ENCODE measurements at regions not wholly inside any gene's neighbourhood (a gene's known extent, or its start where the extent isn't known, plus 50 kb on each side); places are given as distances from the start of the nearest gene placed in this dataset.

DNA sequence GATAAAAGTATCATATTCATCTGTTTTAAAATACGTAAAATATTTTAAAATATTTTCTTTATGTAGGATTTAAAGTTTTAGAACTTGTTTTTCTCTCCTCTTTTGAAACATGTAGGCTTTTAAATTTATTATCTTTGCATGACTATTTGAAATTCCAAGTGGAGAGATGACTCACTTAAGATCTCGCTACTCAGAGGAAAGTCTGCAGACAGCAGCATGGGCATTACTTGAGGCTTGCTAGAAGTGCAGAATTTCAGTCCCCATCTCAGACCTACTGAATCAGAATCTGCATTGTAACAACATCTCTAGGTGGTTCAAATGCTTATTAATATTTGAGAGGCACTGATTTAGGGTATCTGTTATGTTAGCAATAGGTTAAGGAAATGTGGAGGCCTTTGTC, 225.7 kb upstream of the ARX start:
- FAIRE-seq (no peak), DNase-seq (ENCODE audit: insufficient read length, low spot score) (no peak)

DNA sequence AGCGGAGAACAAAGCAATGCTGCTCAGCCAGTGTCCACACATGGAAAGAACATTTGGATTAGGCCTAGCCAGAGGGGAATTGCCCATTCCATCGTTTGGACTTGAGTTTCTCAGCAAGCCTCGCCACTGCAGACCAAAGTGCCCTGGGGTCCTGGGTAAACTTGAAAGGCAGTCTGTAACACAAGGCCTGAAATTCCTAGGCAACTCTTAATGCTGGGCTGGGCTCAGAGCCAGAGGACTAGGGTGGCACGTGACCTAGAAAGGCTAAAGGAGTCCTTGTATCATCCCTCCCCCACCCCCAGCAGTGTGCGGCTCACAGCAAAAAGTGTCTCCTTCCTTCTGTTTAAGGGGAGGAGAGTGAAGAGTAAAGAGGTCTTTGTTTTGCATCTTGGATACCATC, 210.4 kb upstream of the ARX start:
- FAIRE-seq (no peak), DNase-seq (ENCODE audit: insufficient read length, low spot score) (no peak)

DNA sequence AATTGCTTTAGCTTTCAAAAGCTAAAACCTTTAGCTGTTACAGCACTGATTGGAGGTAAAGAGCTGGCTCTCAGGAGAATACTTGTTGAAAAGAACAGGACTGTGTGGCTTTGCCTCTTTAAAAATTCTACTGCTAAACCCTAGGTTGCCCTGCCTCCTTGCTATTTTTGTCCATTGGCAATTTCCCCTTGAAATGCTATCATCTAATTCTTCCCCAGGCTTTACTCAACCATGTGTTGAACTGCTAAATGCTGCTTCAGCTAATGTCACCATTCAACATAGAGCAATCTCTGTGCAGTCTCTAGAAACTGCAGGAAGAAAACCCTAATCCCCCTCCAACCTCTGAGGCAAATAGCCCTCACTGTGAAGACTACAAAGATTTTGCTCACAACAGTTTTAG, 203.7 kb upstream of the ARX start:
- DNase-seq (ENCODE audit: insufficient read length, low spot score) (no peak), FAIRE-seq (no peak)

DNA sequence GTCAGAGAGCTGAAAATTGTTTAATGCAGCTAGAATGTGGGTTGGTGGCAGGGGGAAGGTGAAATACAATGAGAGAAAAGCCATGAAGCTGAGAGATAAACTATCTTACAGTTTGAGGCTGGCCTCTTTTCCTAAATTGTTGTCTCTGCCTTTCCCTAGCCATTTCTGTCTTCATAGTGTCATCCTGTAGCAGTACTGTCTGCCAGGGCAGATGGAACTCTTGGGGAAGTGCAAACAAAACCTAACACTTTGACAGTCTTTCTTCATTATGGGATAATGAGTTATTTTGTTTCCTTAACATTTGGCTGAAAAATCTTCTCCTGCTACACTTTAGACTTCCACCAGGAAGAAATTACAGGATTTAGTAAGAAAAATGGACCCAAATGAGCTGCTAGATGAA, 197.8 kb upstream of the ARX start:
- FAIRE-seq, result peak; percentile 37
- DNase-seq (ENCODE audit: insufficient read length, low spot score), result no peak

DNA sequence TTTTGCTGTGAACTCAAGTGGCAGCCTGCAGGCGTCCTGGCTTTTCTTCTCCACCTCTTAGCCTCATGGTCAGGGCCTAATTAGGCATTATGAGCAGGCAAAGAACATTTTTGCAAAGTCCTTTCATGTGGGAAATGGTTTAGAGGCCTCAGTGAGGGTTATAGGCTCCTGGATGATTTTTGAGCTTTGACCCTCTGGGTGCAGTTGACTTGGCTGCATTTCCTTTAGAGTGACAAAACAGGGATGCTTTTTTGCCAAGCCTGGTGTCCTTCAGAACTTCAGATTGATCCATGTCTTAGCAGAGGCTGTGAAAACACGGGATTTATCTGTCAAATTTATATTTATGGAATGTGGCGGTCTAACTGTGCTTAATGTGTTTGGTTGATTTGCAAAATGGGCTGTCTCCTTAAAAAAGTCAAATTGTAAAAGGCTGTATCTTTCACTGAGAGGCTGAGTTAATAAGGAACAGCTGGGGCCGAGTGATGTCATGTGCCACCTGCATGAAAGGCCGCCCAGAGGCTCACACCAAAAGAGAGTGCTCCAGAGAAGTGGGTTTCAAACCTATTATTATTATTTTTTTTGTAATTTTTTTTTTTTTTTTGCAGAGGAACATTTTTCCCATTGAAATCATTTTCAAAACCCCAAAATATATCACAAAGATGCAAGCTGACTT, 192.2 kb upstream of the ARX start:
- no peak for FAIRE-seq
- no peak for DNase-seq (ENCODE audit: insufficient read length, low spot score)

DNA sequence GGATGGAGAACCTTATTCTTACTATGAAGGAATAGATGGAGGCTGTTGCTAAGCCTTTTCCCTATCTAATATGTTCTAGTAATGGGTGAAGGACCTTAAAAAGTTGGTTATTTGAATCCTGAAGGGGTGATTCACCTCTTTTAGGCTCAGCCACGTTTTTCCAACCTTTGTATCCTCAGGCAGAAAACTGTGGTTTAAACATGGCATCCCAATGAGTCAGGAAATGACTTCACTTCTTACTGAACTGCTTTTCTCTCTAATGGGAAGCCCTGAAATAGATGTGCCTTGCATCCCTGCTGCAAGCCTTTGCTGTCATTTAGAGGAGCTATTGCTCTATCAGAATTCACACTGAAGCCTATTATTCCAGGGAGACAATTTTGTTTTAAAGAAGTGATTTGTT, 191.0 kb upstream of the ARX start:
- no peak for DNase-seq (ENCODE audit: insufficient read length, low spot score)
- FAIRE-seq, result no peak

DNA sequence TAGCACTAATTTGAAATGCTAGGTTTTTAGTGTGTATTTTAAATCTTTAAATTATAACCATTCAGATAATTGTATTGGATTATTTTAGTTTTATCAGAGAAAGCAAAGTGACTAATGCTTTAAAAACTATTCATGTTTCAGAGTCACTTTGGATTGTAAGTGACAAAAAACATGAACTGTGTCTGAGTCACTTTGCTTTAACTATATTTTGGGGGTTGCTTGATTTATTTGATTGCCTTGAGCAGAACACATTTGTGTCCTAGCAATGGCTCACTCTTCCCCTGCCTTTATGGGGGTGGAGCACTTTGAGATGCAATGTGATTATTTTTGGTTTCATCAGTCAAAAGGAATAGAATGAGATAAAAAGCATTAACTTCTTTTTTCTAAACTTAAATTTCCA, 188.4 kb upstream of the ARX start:
- FAIRE-seq (no peak), DNase-seq (ENCODE audit: insufficient read length, low spot score) (no peak)

DNA sequence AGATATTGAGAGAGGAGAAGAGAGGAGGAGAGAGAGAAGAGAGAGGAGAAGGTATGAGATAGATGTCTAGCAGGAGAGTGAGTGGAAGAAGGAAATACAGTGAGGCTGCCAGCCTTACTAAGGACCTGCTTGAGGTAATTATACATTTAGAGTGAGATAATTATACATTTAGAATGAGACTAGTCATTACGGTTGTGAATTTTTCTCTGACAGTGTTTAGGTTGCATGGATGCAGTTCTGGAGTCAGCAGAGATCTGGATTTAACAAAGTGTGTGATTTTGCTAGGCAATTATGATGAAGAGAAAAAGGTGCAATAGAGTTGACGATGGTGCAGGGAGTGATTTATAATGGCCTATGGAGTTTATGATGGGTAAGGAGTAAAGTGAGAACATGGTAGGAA, 187.1 kb upstream of the ARX start:
- FAIRE-seq, result peak; percentile 64

DNA sequence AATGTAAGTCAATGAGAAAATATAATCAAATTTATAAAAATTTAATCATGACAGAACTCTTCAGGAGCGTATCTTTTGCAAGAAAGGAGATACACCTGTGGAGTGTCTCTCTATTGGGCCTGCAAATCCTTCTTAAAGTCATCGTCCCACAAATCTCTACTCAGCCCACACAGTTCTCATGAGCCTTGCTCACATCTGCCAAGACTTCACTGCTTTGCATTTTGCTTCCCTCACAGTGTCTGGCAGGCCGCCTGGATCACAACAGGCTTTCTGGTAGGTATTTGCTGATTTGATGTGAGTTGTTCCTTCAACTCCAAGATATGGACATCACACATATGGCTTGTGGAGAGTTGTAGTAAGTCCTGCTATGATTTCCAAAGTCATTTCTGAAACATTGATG, 183.1 kb upstream of the ARX start:
- no peak for DNase-seq (ENCODE audit: insufficient read length, low spot score)
- FAIRE-seq, result no peak

More for the DNA sequence above, 187.1 kb upstream of the ARX start:
- no peak for DNase-seq (ENCODE audit: insufficient read length, low spot score)

DNA sequence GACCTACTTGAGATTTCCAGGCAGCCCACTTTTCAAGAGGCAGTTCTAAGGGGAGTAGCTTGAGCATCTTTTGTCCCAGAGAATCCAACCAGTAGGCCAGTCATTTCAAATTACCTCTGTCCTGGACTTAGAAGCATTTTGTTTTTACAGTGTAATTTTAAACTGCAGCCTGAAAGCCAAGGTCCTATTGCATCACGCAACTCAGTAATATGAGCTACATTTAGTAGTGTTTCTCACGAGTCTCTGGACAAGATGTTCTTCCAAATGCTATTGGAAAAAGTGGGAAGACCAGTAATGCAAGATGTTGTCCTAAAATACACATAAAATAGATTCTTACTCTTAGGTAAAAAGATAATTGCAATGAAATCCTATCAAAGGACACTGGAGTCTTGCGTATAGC, 182.5 kb upstream of the ARX start:
- DNase-seq (ENCODE audit: insufficient read length, low spot score), result no peak
- no peak for FAIRE-seq

DNA sequence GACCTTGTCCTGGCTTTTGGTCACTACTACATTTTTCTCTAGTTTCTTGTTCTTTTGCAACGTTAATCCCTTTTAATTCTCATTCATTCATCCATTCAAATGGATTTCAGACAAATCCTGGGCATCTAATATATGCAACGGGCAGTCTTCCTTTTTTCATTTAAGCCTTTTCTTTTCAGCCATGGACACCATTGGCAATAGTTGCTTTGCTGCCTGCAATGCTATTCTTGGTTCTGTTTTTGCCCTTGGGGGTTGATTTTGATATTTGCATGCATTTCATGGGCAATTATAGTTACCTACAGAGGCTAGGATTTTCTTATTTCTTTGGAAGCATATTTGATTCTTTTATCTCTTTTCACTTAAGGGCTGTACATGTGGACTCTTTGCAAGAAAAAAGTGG, 180.5 kb upstream of the ARX start:
- no peak for DNase-seq (ENCODE audit: insufficient read length, low spot score)
- FAIRE-seq, result no peak

DNA sequence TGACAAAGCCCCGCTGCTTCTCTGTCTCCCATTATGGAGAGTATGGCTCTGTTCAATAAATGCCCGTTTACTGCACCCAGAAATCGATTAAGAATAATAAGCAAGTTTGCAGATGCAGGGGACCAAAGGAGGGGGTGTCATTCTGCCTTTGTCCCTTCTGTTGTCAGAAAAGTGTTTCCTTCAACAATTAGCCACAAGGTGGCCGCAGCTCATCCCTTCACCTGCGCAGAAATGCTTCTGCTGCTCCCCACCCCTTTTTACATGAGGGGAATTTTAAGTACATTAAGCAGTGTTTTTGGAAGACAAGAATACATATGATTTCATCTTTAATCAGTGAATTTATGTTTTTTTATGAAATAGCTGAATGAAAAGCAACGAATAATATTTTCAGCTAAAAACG, 175.6 kb upstream of the ARX start:
- FAIRE-seq, result peak; percentile 37

DNA sequence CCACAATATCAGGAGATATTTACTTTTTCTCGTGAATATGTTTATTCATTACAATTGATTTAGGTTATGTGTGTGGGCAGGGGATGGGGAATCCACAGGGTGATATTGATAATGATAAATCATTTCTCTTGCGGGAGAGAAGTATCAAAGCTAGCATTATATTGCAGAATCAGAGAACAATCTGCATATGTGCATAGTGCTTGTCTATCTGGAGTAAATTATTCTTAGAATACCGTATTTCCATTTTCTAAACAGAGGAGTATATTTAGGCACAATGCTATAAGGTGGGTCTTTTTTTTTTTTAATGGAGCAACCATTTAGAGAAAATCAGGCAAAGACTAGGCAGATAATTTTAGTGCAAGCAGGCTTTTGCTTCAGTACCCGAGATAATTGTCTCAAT, 166.0 kb upstream of the ARX start:
- no peak for FAIRE-seq
- no peak for DNase-seq (ENCODE audit: insufficient read length, low spot score)

More for the DNA sequence above, 175.6 kb upstream of the ARX start:
- no peak for DNase-seq (ENCODE audit: insufficient read length, low spot score)

DNA sequence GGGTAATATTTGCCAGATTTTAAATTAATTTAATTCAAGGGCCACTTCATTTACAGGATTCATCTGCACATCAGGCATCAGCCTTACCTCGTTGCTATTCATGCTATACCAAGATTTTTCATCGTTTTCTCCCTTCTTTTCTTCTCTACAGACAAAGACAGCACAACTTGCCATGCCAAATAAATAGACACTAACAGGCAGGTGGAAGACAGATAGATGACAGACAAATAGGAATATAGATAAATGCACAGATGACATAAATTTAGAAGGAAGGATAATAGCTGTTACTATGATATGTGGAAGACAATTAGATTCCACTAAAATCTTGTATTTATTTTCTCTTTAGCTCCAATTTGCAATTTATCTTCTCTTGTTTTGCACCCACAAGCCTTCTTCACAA, 164.5 kb upstream of the ARX start:
- no peak for DNase-seq (ENCODE audit: insufficient read length, low spot score)
- no peak for FAIRE-seq

DNA sequence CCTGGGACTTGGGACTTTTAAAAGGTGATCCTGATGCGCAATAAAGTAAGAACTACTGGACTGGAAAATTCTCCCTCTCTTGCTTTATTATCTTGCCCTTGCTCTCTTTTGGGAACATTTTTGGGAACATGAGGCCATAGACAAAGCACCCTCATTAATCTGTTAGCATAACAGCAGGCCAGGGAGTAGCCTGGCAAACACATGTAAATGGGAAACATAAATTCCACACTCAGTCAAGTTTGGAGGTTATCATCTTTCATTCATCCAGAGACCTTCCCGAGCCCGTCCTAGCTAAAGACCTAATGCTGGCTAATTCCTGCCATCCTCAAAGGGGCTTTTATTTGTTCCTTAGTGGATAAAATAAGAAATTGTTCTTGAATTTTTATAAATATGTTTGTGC, 162.8 kb upstream of the ARX start:
- DNase-seq (ENCODE audit: insufficient read length, low spot score) (no peak), FAIRE-seq (no peak)

DNA sequence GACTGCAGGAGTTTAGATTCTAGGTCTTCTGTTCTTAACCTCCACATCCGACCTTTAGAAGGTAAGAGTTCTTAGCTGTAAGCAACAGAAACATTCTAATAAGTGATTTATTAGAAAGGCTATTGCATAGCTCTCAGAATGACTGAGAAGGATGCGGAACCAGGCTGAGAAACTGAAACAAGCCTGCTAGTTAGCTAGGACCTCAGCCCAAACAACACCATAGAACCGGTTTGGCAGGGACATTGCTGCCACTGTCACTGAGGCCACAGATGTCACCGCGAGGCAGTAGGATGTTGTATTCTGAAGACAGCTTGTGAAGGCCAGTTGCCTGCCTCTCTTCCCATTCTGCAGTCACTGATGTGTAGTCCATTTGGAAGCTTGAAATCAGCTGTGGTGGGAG, 160.0 kb upstream of the ARX start:
- FAIRE-seq, result peak; percentile 72
- no peak for DNase-seq (ENCODE audit: insufficient read length, low spot score)

DNA sequence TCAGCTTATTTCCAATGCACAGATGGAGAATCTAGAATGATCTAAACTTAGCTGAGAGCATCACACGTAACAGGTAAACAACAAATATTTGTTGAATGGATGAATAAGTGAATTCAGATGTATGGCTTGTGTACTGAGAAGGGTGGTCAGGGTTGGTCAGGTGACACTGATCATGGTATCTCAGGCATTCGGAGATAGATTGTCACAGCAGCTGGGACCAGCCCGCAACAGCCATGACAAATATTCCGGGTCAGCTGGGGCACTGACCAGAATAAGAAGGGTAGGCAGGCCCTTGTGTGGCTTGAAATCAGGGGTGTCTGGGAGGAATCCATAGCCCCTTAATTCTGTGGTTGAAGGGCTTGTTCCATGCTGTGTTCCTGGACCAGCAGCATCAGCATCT, 159.4 kb upstream of the ARX start:
- FAIRE-seq (no peak), DNase-seq (ENCODE audit: insufficient read length, low spot score) (no peak)

DNA sequence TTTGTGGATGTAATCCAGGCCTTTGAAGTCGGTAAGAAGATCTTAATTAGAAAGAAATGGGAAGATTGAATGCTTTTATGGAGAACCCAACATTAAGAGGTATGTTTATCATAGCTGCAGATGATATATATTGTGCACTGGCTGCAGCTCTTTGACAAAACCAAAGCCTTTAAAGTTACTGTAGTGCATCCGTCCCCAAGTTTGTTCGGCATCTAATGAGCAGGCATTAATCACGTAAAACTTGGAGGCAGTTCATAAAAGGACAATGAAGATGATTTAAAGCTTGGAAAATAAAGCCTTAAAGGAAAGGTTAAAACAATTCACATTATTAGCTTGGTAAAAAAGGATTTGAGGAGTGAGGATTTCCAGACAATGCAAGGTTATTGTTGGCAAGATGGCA, 150.8 kb upstream of the ARX start:
- FAIRE-seq (no peak), DNase-seq (ENCODE audit: insufficient read length, low spot score) (no peak)

DNA sequence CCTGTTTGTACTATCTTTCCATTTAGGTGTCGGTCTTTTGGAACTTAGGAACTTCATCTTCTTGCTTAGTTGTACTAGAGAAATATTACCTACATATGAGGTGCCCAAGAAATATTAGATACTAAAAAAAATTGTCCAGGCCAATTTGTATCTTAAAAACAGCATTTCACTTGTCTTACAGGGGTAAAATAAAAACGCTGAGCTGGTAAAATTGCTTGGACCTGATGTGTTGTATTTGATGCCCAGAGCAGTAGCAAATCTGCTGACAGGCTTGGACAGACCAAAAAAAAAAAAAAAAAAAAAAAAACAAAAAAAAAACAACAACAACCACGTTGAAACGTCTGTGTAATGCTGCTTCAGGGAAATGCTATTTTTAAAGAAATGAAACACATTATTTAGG, 150.4 kb upstream of the ARX start:
- DNase-seq (ENCODE audit: insufficient read length, low spot score) (no peak), FAIRE-seq (no peak)

DNA sequence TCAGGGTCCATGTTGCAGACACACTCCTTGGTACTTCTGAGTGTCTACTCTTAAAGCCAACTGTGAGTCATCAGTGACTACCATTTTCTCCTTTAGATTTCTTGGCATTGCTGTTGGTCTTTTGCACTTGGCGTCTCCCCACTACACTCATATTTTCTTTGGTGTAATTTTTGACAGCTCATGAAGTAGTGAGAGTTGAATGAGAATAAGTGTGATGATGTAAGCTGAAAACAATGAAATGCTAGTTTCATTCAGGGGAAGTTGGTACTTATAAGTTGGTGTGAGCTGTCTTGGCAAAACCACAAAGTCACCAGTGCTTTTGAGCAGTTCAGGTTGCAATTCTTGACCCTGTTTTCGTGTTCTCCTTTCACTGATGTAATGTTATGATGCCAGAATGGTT, 142.9 kb upstream of the ARX start:
- DNase-seq (ENCODE audit: insufficient read length, low spot score) (no peak), FAIRE-seq (no peak)

DNA sequence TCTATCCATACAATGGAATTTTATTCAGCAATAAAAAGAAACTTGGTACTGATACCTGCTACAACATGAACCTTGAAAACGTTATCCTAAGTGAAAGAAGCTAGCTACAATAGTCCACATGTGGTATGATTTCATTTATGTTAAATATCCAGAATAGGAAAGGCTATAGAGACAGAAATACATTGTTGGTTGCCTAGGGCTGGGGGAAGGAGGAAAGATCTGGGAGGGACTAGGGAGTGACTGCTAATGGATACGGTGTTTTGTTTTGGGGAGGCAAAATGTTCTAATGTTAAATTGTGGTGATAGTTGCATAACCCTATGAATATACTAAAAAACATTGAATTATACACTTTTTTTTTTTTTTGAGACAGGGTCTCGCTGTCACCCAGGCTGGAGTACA, 141.1 kb upstream of the ARX start:
- FAIRE-seq (no peak), DNase-seq (ENCODE audit: insufficient read length, low spot score) (no peak)

DNA sequence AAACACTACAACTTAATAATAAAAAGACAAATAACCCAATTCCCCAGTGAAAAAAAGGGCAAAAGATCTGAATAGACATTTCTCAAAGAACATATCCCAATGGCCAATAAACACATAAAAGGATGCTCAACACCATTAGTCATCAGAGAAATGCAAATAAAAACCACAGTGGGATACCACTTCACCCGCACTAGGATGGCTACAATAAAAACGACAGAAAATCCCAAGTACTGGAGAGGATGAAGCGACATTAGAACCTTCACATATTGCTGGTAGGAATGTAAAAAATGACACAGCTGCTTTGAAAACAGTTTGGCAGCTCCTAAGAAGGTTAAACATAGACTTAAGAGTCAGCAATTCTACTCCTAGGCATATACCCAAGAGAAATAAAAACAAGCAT, 140.6 kb upstream of the ARX start:
- DNase-seq (ENCODE audit: insufficient read length, low spot score) (no peak), FAIRE-seq (no peak)

DNA sequence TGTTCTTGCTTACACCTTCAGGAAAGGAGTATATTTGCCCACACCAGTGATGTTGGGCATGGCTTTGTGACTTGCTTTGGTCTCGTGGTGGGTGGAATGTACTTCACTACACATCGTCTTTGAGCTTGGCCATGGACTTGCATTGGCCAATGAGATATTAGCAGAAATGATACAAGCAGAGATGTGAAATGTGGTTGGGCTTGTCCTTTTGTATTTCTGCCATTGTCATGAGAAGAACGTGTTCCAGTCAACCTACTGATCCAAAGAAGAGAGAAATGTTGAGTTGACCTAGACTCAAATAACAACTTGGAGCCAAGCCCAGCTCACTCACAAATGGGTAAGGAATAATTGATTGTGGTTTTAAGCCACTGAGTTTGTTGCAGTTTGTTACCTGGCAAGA, 138.4 kb upstream of the ARX start:
- no peak for FAIRE-seq
- DNase-seq (ENCODE audit: insufficient read length, low spot score), result no peak
